H1 (cell line): ENCODE measurements at regions not wholly inside any gene's neighbourhood (a gene's known extent, or its start where the extent isn't known, plus 50 kb on each side); places are given as distances from the start of the nearest gene placed in this dataset.

Experiments
- BRCA1 ChIP-seq: IDR thresholded peaks from 2 replicates; pipeline ENCODE4 v1.6.1; 2012; ENCODE audit warnings: low read depth, low read length, improper control_type of control experiment
- EGR1 ChIP-seq: IDR thresholded peaks from 2 replicates; pipeline ENCODE4 v1.6.1; 2011; ENCODE audit warnings: low read depth, low read length, borderline replicate concordance
- SIN3A ChIP-seq, 2 experiments: IDR thresholded peaks in 1 of 2; conservative IDR thresholded peaks in 1 of 2; 2 replicates each; pipeline ENCODE4 v1.6.1; 2011 to 2012; ENCODE audit warnings: low read length in 2 of 2, improper control_type of control experiment in 1 of 2, low read depth in 1 of 2, mild to moderate bottlenecking in 1 of 2
- SIRT6 ChIP-seq: IDR thresholded peaks from one replicate; pipeline ENCODE4 v1.7.1; 2012; ENCODE audit warnings: low read length, inconsistent platforms
- TF ChIP-seq, protein P1 (sequence below): IDR thresholded peaks from 2 replicates; pipeline ENCODE4 v1.6.1; 2012; ENCODE audit warnings: low read length, inconsistent platforms
- TF ChIP-seq, protein P2 (sequence below): IDR thresholded peaks from 2 replicates; pipeline ENCODE4 v1.6.1; 2012; ENCODE audit warnings: inconsistent platforms

GRCh38 chr14:83559721-83560120, 1970.2 kb upstream of the FLRT2 start (continued):
- TF ChIP-seq EGR1 (no peak), SIN3A (conservative IDR thresholded peaks at IDR 0.05 in 1 of 2, IDR thresholded peaks at IDR 0.05 in 1 of 2; ENCODE audit: low read depth in 1 of 2, low read length in 2 of 2) (no peak), SIRT6 (no peak), BRCA1 (no peak)
- TF ChIP-seq, protein P1, sequence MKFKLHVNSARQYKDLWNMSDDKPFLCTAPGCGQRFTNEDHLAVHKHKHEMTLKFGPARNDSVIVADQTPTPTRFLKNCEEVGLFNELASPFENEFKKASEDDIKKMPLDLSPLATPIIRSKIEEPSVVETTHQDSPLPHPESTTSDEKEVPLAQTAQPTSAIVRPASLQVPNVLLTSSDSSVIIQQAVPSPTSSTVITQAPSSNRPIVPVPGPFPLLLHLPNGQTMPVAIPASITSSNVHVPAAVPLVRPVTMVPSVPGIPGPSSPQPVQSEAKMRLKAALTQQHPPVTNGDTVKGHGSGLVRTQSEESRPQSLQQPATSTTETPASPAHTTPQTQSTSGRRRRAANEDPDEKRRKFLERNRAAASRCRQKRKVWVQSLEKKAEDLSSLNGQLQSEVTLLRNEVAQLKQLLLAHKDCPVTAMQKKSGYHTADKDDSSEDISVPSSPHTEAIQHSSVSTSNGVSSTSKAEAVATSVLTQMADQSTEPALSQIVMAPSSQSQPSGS, result no peak
- TF ChIP-seq, protein P2, sequence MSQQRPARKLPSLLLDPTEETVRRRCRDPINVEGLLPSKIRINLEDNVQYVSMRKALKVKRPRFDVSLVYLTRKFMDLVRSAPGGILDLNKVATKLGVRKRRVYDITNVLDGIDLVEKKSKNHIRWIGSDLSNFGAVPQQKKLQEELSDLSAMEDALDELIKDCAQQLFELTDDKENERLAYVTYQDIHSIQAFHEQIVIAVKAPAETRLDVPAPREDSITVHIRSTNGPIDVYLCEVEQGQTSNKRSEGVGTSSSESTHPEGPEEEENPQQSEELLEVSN, result no peak
